SK-N-SH treated with all-trans-retinoic acid at 6 μM for 48 hours (cell line): ENCODE measurements at regions not wholly inside any gene's neighbourhood (a gene's known extent, or its start where the extent isn't known, plus 50 kb on each side); places are given as distances from the start of the nearest gene placed in this dataset.

ENCODE experiments used
- ARNTL ChIP-seq: fragments of 450-650 bp; formaldehyde crosslinking; IDR thresholded peaks from 2 replicates; pipeline ENCODE4 v1.5.0; 2020; ENCODE audit warnings: low read depth, mild to moderate bottlenecking, moderate library complexity, borderline replicate concordance
- BACH2 ChIP-seq: fragments of 250-450 bp; sonication (Bioruptor Pico); IDR thresholded peaks from 2 replicates; pipeline ENCODE4 v1.9.0; 2021; ENCODE audit warnings: mild to moderate bottlenecking, borderline replicate concordance
- CREB5 ChIP-seq: fragments of 250-450 bp; sonication (Bioruptor Pico); IDR thresholded peaks from 2 replicates; pipeline ENCODE4 v1.5.1; 2020; ENCODE audit warnings: low read depth, mild to moderate bottlenecking, moderate library complexity
- ESRRG ChIP-seq: fragments of 250-450 bp; sonication (Bioruptor Pico); IDR thresholded peaks from 2 replicates; pipeline ENCODE4 v1.6.1; 2021; ENCODE audit warnings: mild to moderate bottlenecking
- OSR1 ChIP-seq: fragments of 250-450 bp; sonication (Bioruptor Pico); IDR thresholded peaks from 2 replicates; pipeline ENCODE4 v1.8.0; 2022; ENCODE audit warnings: moderate library complexity, mild to moderate bottlenecking, inconsistent platforms
- PATZ1 ChIP-seq: fragments of 250-450 bp; sonication (Bioruptor Pico); IDR thresholded peaks from 2 replicates; pipeline ENCODE4 v1.8.0; 2020; ENCODE audit warnings: mild to moderate bottlenecking, moderate library complexity, borderline replicate concordance
- PPARA ChIP-seq: fragments of 250-450 bp; sonication (Bioruptor Pico); IDR thresholded peaks from 2 replicates; pipeline ENCODE4 v1.5.0; 2020; ENCODE audit warnings: mild to moderate bottlenecking, borderline replicate concordance
- RARB ChIP-seq: fragments of 250-450 bp; sonication (Bioruptor Pico); IDR thresholded peaks from 2 replicates; pipeline ENCODE4 v1.8.0; 2021; ENCODE audit warnings: mild to moderate bottlenecking, moderate library complexity
- TCF4 ChIP-seq: fragments of 250-450 bp; sonication (Bioruptor Pico); IDR thresholded peaks from 2 replicates; pipeline ENCODE4 v1.8.0; 2021; ENCODE audit warnings: mild to moderate bottlenecking, moderate library complexity, borderline replicate concordance
- TOX ChIP-seq: fragments of 250-450 bp; sonication (Bioruptor Pico); IDR thresholded peaks from 2 replicates; pipeline ENCODE4 v1.8.0; 2021; ENCODE audit warnings: mild to moderate bottlenecking, moderate library complexity, borderline replicate concordance
- ZC3H10 ChIP-seq: fragments of 250-450 bp; sonication (Bioruptor Pico); IDR thresholded peaks from 2 replicates; pipeline ENCODE4 v1.5.1; 2021; ENCODE audit warnings: mild to moderate bottlenecking, moderate library complexity
- ZFP3 ChIP-seq: fragments of 250-450 bp; sonication (Bioruptor Pico); IDR thresholded peaks from 2 replicates; pipeline ENCODE4 v1.5.0; 2020; ENCODE audit warnings: mild to moderate bottlenecking, moderate library complexity
- ZNF565 ChIP-seq: fragments of 450-650 bp; formaldehyde crosslinking; conservative IDR thresholded peaks from 2 replicates; pipeline ENCODE4 v1.5.0; 2020; ENCODE audit warnings: low read depth, mild to moderate bottlenecking, moderate library complexity
- ZNF8 ChIP-seq: fragments of 450-650 bp; formaldehyde crosslinking; IDR thresholded peaks from 2 replicates; pipeline ENCODE4 v1.5.0; 2020; ENCODE audit warnings: mild to moderate bottlenecking, moderate library complexity

- no peak for TF ChIP-seq ARNTL (CRISPR knock-in tag)
- no peak for TF ChIP-seq TCF4 (CRISPR knock-in tag)
- no peak for TF ChIP-seq CREB5 (CRISPR knock-in tag)
- no peak for TF ChIP-seq ZC3H10 (CRISPR knock-in tag)
- TF ChIP-seq PPARA (CRISPR knock-in tag), result no peak
- TF ChIP-seq PATZ1 (CRISPR knock-in tag), result no peak
- no peak for TF ChIP-seq ESRRG
- no peak for TF ChIP-seq ZNF565 (CRISPR knock-in tag)
- TF ChIP-seq RARB (CRISPR knock-in tag), result no peak
- no peak for TF ChIP-seq ZNF8 (CRISPR knock-in tag)
- TF ChIP-seq ZFP3, result no peak
- no peak for TF ChIP-seq TOX
- no peak for TF ChIP-seq BACH2
- TF ChIP-seq OSR1 (CRISPR knock-in tag), result no peak
Observed at GRCh38 chr20:5374171-5374570, 57.4 kb upstream of the PROKR2 start.
